SK-N-SH (cell line): ENCODE measurements at regions not wholly inside any gene's neighbourhood (a gene's known extent, or its start where the extent isn't known, plus 50 kb on each side); places are given as distances from the start of the nearest gene placed in this dataset.

ENCODE experiments used
- CTCF ChIA-PET: fragments of 300-600, 350-600 bp; formaldehyde crosslinking; extraction: SDS; loops from one replicate; lab custom pipeline; 2021; lab: Yijun Ruan, JAX
- POLR2A ChIA-PET: fragments of 350-600 bp; sonication (Branson Sonifier 250); formaldehyde crosslinking; extraction: SDS; loops from one replicate; lab custom pipeline; 2020; ENCODE audit warnings: antibody characterized with exemption, inconsistent platforms; lab: Yijun Ruan, JAX
- DNase-seq: peaks from one replicate; pipeline ENCODE4 v3.0.0; 2012
- H2AFZ ChIP-seq: fragments of 200-600 bp; sonication (generic); 2 replicates; pipeline ENCODE4 v1.8.1; 2016; ENCODE audit warnings: antibody characterized with exemption, mild to moderate bottlenecking, low read depth
- H3F3A ChIP-seq: fragments of 200-600 bp; sonication (generic); replicated peaks from 2 replicates; pipeline ENCODE3; 2016; ENCODE audit warnings: antibody characterized with exemption, mild to moderate bottlenecking; ENCODE audit not compliant: insufficient read depth
- H3K27ac ChIP-seq, 2 experiments: fragments of 200-500 bp in 1 of 2; fragments of 200-600 bp in 1 of 2; sonication (Bioruptor generic) in 1 of 2; sonication (generic), shearing (Covaris generic) in 1 of 2; 2 replicates each; pipeline versions ENCODE4 v1.5.1 to v1.6.1; 2014 to 2016; ENCODE audit warnings: low read depth in 2 of 2, inconsistent platforms in 1 of 2, low read length in 1 of 2, mild to moderate bottlenecking in 1 of 2, mixed read lengths in 1 of 2
- H3K27me3 ChIP-seq: fragments of 200-600 bp; sonication (generic), shearing (Covaris generic); 2 replicates; pipeline ENCODE4 v1.6.1; 2016; ENCODE audit warnings: mixed run types; ENCODE audit not compliant: insufficient read depth
- H3K36me3 ChIP-seq, 2 experiments: fragments of 200-500 bp in 1 of 2; fragments of 200-600 bp in 1 of 2; sonication (Bioruptor generic) in 1 of 2; sonication (generic) in 1 of 2; replicated peaks in 1 of 2; 2 replicates each; pipeline versions ENCODE3 to v1.5.1; 2014 to 2016; ENCODE audit warnings: low read length in 1 of 2, mild to moderate bottlenecking in 1 of 2; ENCODE audit not compliant: insufficient read depth in 2 of 2, control insufficient read depth in 1 of 2
- H3K4me1 ChIP-seq, 2 experiments: fragments of 200-500 bp in 1 of 2; fragments of 200-600 bp in 1 of 2; sonication (Bioruptor generic) in 1 of 2; sonication (generic), shearing (Covaris generic) in 1 of 2; 2 replicates each; pipeline versions ENCODE4 v1.5.1 to v1.6.1; 2014 to 2016; ENCODE audit warnings: low read depth in 1 of 2, low read length in 1 of 2, mixed run types in 1 of 2; ENCODE audit not compliant: insufficient read depth in 2 of 2, control insufficient read depth in 1 of 2
- H3K4me2 ChIP-seq: fragments of 200-600 bp; sonication (generic), shearing (Covaris generic); 2 replicates; pipeline ENCODE4 v1.6.1; 2017; ENCODE audit warnings: mixed run types
- H3K4me3 ChIP-seq, 2 experiments: fragments of 200-500 bp in 1 of 2; fragments of 200-600 bp in 1 of 2; sonication (Bioruptor generic) in 1 of 2; sonication (generic), shearing (Covaris generic) in 1 of 2; 2 replicates each; pipeline versions ENCODE4 v1.5.1 to v1.8.1; 2014 to 2016; ENCODE audit warnings: low read depth in 2 of 2, inconsistent platforms in 1 of 2, low read length in 1 of 2, mild to moderate bottlenecking in 1 of 2, mixed read lengths in 1 of 2, moderate library complexity in 1 of 2
- H3K79me2 ChIP-seq: fragments of 200-600 bp; sonication (generic); 2 replicates; pipeline ENCODE4 v1.8.1; 2017; ENCODE audit warnings: mild to moderate bottlenecking; ENCODE audit not compliant: insufficient read depth
- H3K9ac ChIP-seq: fragments of 200-600 bp; sonication (generic); 2 replicates; pipeline ENCODE4 v1.6.1; 2017; ENCODE audit warnings: mixed run types
- H3K9me2 ChIP-seq: fragments of 200-600 bp; sonication (generic); 2 replicates; pipeline ENCODE4 v1.6.1; 2017; ENCODE audit warnings: mixed run types
- H3K9me3 ChIP-seq: fragments of 200-600 bp; sonication (generic); 2 replicates; pipeline ENCODE4 v1.6.1; 2017; ENCODE audit warnings: mixed run types, mild to moderate bottlenecking, moderate library complexity
- H4K20me1 ChIP-seq: fragments of 200-600 bp; sonication (generic); 2 replicates; pipeline ENCODE4 v1.6.1; 2017; ENCODE audit warnings: mild to moderate bottlenecking, mixed run types; ENCODE audit not compliant: insufficient read depth
- CHD2 ChIP-seq: fragments of 150-350 bp; IDR thresholded peaks from 2 replicates; pipeline ENCODE4 v1.6.1; 2018; ENCODE audit warnings: low read length; ENCODE audit not compliant: partially characterized antibody
- ELF1 ChIP-seq: IDR thresholded peaks from 2 replicates; pipeline ENCODE4 v1.4.0; 2012
- EP300 ChIP-seq, 2 experiments: IDR thresholded peaks; 2 replicates each; pipeline versions ENCODE4 v1.4.0 to v1.6.1; 2012; ENCODE audit warnings: borderline replicate concordance in 1 of 2, low read depth in 1 of 2, low read length in 1 of 2
- FOSL2 ChIP-seq: IDR thresholded peaks from 2 replicates; pipeline ENCODE4 v1.4.0; 2012; ENCODE audit warnings: low read depth, mild to moderate bottlenecking, moderate library complexity, borderline replicate concordance
- GABPA ChIP-seq: IDR thresholded peaks from 2 replicates; pipeline ENCODE4 v1.4.0; 2012; ENCODE audit warnings: low read depth, mild to moderate bottlenecking
- NRF1 ChIP-seq: IDR thresholded peaks from 2 replicates; pipeline ENCODE4 v1.6.1; 2012; ENCODE audit warnings: low read depth, mild to moderate bottlenecking, low read length
- RCOR1 ChIP-seq: fragments of 150-350 bp; IDR thresholded peaks from 2 replicates; pipeline ENCODE4 v1.6.1; 2017; ENCODE audit warnings: antibody characterized with exemption, low read length
- SIN3A ChIP-seq: IDR thresholded peaks from 2 replicates; pipeline ENCODE4 v1.6.1; 2012; ENCODE audit warnings: low read depth, mild to moderate bottlenecking, low read length, moderate library complexity, borderline replicate concordance
- SMC3 ChIP-seq: IDR thresholded peaks from 2 replicates; pipeline ENCODE4 v1.6.1; 2012; ENCODE audit warnings: low read depth, low read length, improper control_type of control experiment
- TAF1 ChIP-seq: IDR thresholded peaks from 2 replicates; pipeline ENCODE4 v1.6.1; 2012; ENCODE audit warnings: low read depth, mild to moderate bottlenecking, low read length, moderate library complexity, borderline replicate concordance
- TCF12 ChIP-seq: IDR thresholded peaks from 2 replicates; pipeline ENCODE4 v1.4.0; 2012
- YY1 ChIP-seq: IDR thresholded peaks from 2 replicates; pipeline ENCODE4 v1.4.0; 2012; ENCODE audit warnings: low read depth, mild to moderate bottlenecking
- WGBS: methylation state at CpG from one replicate; pipeline ENCODE4 v1.1.6; 2017; ENCODE audit warnings: low lambda C conversion rate; 5-methylcytosine and 5-hydroxymethylcytosine counted together
- TF ChIP-seq, protein P1 (sequence below): fragments of 150-350 bp; IDR thresholded peaks from 2 replicates; pipeline ENCODE4 v1.6.1; 2017; ENCODE audit warnings: antibody characterized with exemption, low read length, low read depth, borderline replicate concordance
- TF ChIP-seq, protein P2 (sequence below): fragments of 200-600 bp; sonication (generic); IDR thresholded peaks from 2 replicates; pipeline ENCODE4 v1.6.1; 2017; ENCODE audit warnings: antibody characterized with exemption, mild to moderate bottlenecking, moderate library complexity
- TF ChIP-seq, protein P3 (sequence below): IDR thresholded peaks from 2 replicates; pipeline ENCODE4 v1.4.0; 2012; ENCODE audit warnings: low read depth, borderline replicate concordance
- TF ChIP-seq, protein P4 (sequence below): IDR thresholded peaks from 2 replicates; pipeline ENCODE4 v1.4.0; 2012; ENCODE audit warnings: low read depth, borderline replicate concordance

DNA sequence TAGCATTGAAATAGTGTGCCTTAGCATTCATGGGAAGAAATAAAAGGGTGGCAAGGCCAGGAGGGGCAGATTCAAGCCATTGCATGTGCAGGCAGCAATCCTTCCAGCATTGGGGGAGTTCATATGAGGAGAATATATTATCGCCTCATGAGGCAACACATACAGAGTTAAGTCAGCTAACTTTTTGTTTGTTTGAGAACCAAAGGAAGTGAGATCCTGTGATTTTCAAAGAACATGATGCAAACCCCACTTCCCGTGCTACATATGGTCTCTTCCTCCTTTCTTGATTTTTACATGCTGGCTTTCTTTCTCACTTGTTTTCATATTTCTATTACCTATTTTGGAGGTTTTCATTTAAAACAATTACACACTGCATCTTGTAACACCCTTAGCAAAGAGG lies 579.7 kb upstream of the ARID1B start:
- H3K4me3 ChIP-seq, result no peak overlapping the region
- POLR2A ChIA-PET, result no interaction called here
- H3K4me1 ChIP-seq, result no peaks in the 10 kb centered on the region
- no peak overlapping the region for H3K4me2 ChIP-seq
- H3K9me3 ChIP-seq, result no peaks in the 10 kb centered on the region
- TF ChIP-seq, protein P1, sequence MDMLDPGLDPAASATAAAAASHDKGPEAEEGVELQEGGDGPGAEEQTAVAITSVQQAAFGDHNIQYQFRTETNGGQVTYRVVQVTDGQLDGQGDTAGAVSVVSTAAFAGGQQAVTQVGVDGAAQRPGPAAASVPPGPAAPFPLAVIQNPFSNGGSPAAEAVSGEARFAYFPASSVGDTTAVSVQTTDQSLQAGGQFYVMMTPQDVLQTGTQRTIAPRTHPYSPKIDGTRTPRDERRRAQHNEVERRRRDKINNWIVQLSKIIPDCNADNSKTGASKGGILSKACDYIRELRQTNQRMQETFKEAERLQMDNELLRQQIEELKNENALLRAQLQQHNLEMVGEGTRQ, result no peak
- TF ChIP-seq, protein P2, sequence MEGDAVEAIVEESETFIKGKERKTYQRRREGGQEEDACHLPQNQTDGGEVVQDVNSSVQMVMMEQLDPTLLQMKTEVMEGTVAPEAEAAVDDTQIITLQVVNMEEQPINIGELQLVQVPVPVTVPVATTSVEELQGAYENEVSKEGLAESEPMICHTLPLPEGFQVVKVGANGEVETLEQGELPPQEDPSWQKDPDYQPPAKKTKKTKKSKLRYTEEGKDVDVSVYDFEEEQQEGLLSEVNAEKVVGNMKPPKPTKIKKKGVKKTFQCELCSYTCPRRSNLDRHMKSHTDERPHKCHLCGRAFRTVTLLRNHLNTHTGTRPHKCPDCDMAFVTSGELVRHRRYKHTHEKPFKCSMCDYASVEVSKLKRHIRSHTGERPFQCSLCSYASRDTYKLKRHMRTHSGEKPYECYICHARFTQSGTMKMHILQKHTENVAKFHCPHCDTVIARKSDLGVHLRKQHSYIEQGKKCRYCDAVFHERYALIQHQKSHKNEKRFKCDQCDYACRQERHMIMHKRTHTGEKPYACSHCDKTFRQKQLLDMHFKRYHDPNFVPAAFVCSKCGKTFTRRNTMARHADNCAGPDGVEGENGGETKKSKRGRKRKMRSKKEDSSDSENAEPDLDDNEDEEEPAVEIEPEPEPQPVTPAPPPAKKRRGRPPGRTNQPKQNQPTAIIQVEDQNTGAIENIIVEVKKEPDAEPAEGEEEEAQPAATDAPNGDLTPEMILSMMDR, result no peak
- TF ChIP-seq, all 33 proteins: peak for 0
- Histone ChIP-seq H3F3A (no peaks in the 10 kb centered on the region), H4K20me1 (no peaks in the 10 kb centered on the region), H3K27me3 (no peaks in the 10 kb centered on the region), H3K9me2 (no peaks in the 10 kb centered on the region), H3K27ac (no peak overlapping the region), H3K9ac (no peak overlapping the region), H3K36me3 (no peaks in the 10 kb centered on the region), H2AFZ (no peak overlapping the region), H3K79me2 (no peaks in the 10 kb centered on the region)
- 74% methylated on average over 2 of the region's 2 CpGs for WGBS
- no peak for DNase-seq
- CTCF ChIA-PET, result no interaction called here

DNA sequence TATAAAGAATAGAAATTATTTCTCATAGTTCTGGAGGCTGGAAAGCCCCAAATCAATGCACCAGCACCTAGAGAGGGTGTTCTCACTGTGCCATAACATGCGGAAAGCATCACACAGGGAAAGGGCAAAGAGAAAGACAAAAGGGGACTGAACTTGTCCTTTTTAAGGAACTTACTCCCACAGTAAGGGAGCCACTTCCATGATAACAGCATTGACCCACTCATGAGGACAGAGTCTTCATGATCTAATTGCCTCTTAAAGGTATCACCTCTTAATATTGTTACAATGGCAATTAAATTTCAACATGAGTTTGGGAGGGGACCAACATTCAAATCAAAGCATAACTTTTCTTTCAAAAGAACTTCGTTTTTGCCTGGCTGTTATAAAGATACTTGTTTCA lies 582.2 kb upstream of the ARID1B start:
- Histone ChIP-seq H2AFZ (no peak overlapping the region), H3F3A (no peaks in the 10 kb centered on the region), H3K4me2 (no peak overlapping the region), H3K4me1 (no peaks in the 10 kb centered on the region; a peak in 1 of 4 replicates), H3K9me2 (no peaks in the 10 kb centered on the region), H3K79me2 (no peaks in the 10 kb centered on the region), H3K4me3 (no peak overlapping the region), H4K20me1 (no peaks in the 10 kb centered on the region), H3K27me3 (no peaks in the 10 kb centered on the region), H3K27ac (no peak overlapping the region), H3K36me3 (no peaks in the 10 kb centered on the region), H3K9me3 (no peaks in the 10 kb centered on the region), H3K9ac (no peak overlapping the region)
- ChIA-PET POLR2A (no interaction called here), CTCF (no interaction called here)
- 56% methylated on average over 2 of the region's 2 CpGs for WGBS
- no peak for DNase-seq
- no peak for TF ChIP-seq GABPA
- no peak for TF ChIP-seq SIN3A
- TF ChIP-seq YY1, result no peak
- no peak for TF ChIP-seq NRF1
- TF ChIP-seq TAF1, result no peak
- no peak for TF ChIP-seq EP300 (IDR thresholded peaks at IDR 0.05; ENCODE audit: borderline replicate concordance in 1 of 2, low read depth in 1 of 2, low read length in 1 of 2)
- no peak for TF ChIP-seq SMC3
- TF ChIP-seq, protein P3, sequence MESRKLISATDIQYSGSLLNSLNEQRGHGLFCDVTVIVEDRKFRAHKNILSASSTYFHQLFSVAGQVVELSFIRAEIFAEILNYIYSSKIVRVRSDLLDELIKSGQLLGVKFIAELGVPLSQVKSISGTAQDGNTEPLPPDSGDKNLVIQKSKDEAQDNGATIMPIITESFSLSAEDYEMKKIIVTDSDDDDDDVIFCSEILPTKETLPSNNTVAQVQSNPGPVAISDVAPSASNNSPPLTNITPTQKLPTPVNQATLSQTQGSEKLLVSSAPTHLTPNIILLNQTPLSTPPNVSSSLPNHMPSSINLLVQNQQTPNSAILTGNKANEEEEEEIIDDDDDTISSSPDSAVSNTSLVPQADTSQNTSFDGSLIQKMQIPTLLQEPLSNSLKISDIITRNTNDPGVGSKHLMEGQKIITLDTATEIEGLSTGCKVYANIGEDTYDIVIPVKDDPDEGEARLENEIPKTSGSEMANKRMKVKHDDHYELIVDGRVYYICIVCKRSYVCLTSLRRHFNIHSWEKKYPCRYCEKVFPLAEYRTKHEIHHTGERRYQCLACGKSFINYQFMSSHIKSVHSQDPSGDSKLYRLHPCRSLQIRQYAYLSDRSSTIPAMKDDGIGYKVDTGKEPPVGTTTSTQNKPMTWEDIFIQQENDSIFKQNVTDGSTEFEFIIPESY, result no peak
- TF ChIP-seq, protein P4, sequence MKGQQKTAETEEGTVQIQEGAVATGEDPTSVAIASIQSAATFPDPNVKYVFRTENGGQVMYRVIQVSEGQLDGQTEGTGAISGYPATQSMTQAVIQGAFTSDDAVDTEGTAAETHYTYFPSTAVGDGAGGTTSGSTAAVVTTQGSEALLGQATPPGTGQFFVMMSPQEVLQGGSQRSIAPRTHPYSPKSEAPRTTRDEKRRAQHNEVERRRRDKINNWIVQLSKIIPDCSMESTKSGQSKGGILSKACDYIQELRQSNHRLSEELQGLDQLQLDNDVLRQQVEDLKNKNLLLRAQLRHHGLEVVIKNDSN, result no peak
- no peak for TF ChIP-seq FOSL2
- TF ChIP-seq CHD2, result no peak
- TF ChIP-seq TCF12, result no peak
- TF ChIP-seq, protein P1, result no peak
- TF ChIP-seq, protein P2, result no peak
- TF ChIP-seq RCOR1, result no peak
- no peak for TF ChIP-seq ELF1
- TF ChIP-seq, all 33 proteins: peak for 0
